KBM-7 (cell line): ENCODE measurements at regions not wholly inside any gene's neighbourhood (a gene's known extent, or its start where the extent isn't known, plus 50 kb on each side); places are given as distances from the start of the nearest gene placed in this dataset.

Experiments used
- DNase-seq: peaks from one replicate; pipeline ENCODE4 v3.0.0-alpha.2; 2015
- in situ Hi-C: fragments of 300-500 bp; cut with MboI; formaldehyde crosslinking; loops from 2 replicates; pipeline ENCODE4 v1.14.3; 2020; ENCODE audit warnings: low sequenced_read_pairs, low pct_unique_long_range_greater_than_20kb, mixed read lengths

DNA sequence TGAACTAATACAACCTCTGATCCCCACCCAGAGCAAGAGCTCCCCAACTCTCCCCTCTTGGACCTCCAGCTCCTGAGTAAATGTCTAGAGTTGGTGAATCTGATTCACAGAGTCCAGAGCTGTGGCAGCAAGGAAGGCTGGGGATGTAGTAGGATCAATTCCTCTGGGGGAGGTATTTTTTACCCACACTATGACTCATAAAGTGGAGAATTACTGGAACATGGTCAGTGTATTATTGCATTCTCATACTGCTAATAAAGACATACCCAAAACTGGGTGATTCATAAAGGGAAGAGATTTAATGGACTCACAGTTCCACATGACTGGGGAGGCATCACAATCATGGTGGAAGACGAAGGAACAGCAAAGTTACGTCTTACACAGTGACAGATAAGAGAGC, 496.7 kb downstream of the EFNB2 start:
- DNase-seq: no peak
- in situ Hi-C loops: no loop called here

DNA sequence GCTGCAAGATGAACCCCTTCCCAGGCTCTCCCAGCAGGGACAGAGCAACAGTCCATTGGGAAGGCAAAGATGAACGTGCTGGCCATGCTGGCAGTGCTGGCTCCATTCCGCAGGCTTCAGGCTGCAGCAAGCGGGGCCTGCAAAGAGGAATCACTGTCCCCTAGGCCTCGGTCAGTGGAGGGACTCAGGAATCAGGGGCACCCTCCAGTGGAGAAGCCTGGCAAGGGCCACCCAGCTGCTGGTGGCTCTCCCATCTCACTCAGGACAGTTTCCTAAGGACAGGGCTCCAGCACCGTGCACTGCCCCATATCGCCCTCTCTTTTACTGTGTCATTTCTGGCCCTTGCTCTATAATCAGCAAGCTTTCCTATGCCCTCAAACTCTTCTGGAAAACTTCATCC, 498.6 kb downstream of the EFNB2 start:
- in situ Hi-C loops: no loop called here
- DNase-seq: no peak

GRCh38 chr13:106034201-106034600, 501.3 kb downstream of the EFNB2 start:
- in situ Hi-C loops: no loop called here
- no peak for DNase-seq

- no peak for DNase-seq
- in situ Hi-C loops: no loop called here
Measured at GRCh38 chr13:106033659-106034058, 501.8 kb downstream of the EFNB2 start.

DNA sequence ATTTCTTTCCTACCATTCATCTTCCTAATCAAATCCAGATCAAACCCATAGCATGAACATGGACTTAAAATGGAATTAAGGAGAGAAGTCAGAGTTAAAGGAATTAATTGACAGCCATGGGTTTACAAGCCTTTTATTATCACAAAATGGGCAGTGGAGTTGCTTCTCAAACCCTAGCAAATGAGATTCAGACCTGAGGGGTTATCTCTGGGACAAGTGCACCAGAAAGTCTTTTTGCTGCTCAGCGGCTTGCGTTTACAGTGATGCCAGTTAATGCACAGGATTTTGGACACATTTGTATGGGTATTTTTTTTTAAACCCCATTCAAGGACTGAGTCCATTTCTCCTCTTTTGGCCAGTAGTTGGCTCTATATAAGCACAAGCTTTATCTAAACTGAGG, 503.0 kb downstream of the EFNB2 start:
- in situ Hi-C loops: no loop called here
- no peak for DNase-seq

DNA sequence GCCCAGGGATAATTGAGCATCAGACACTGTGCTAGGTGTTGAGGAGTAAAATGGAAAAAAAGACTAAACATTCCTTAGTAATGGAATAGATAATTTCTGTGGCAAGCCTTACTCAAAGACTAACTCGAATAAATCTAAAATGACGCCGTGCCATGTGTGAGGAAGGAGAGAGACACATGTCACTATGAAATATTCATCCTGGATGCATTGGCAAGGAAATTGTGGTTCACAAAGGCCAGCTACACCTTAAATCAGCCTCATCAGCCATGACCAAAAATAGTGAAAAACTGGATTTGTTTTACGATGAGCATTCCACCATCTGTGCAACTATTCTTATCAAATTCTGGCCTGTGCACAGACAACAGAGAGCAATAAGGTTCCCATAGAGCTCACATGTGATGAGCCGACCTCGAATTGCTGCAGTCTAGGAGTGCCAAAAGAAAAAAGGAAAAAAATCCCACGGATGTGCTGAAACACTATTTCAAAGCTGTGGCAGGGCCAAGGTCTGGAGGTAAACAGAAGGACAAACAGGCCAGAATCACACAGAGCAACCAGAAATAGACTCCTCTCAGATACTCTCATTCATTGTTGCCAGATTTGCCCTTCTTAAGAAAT, 505.7 kb downstream of the EFNB2 start:
- in situ Hi-C loops: no loop called here
- no peak for DNase-seq

GRCh38 chr13:106028911-106029310, 506.6 kb downstream of the EFNB2 start:
- DNase-seq: no peak
- in situ Hi-C loops: no loop called here

- DNase-seq: no peak
- in situ Hi-C loops: no loop called here
Measured at GRCh38 chr13:106011600-106011999, 523.9 kb downstream of the EFNB2 start.

GRCh38 chr13:106010836-106011235, 524.6 kb downstream of the EFNB2 start:
- in situ Hi-C loops: no loop called here
- DNase-seq: no peak

- in situ Hi-C loops: no loop called here
- no peak for DNase-seq
Measured at GRCh38 chr13:106008540-106008939, 526.9 kb downstream of the EFNB2 start.

DNA sequence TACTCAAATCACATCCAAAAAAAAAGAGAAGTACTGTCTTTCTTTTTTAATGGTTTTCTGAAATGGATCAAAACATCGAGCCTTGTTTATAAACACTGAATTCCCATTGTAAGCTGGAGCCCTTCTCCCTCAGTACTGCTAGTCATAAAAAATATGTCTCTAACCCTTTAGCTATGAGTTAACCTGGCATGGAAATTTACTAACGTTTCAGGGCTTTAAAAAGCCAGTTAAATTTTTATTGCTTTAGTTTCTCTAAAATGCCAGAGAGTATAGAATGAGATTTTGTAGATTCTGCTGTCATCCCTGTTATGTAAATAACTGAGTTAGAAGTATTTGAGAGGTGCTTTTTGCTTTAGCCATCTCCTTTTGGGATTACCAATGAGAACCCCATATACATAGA, 528.3 kb downstream of the EFNB2 start:
- no peak for DNase-seq
- in situ Hi-C loops: no loop called here

DNA sequence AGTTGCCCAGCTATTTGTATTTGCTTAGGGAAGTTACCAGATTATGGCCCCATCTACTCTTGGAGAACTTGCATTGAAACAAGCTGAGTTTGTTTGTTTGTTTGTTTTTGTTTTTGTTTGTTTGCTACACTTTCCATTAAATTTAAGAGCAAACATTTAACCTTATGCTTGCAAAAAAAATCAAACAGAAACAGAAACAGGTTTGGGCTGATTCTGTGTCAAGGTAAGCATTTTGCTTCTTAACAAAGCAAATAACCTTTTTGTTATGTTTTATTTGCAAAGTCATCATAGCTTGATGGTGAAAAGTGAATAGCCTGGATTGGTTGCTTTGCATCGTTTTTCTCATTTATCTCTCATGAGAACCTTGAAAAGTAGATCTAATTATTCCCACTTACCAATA, 531.8 kb downstream of the EFNB2 start:
- no peak for DNase-seq
- in situ Hi-C loops: no loop called here

DNA sequence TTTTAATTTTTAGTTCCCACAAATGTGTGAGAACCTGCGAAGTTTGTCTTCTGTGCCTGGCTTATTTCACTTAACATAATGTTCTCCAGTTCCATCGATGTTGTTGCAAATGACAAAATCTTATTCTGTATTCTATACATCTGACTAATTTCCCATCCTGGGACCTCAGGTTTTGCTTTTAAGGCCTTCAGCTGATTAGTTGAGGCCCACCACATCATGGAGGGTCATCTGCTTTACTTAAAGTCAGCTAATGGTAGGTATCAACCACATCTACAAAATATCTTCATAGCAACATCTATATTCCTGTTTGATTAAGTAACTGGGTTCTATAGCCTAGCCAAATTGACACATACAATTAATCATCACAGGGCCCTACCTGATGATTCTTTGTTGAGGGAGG, 534.0 kb downstream of the EFNB2 start:
- DNase-seq: no peak

GRCh38 chr13:105997581-105998550, 537.6 kb downstream of the EFNB2 start:
- DNase-seq: no peak
- in situ Hi-C loops: no loop called here

More for the DNA sequence above, 534.0 kb downstream of the EFNB2 start:
- in situ Hi-C loops: no loop called here

DNA sequence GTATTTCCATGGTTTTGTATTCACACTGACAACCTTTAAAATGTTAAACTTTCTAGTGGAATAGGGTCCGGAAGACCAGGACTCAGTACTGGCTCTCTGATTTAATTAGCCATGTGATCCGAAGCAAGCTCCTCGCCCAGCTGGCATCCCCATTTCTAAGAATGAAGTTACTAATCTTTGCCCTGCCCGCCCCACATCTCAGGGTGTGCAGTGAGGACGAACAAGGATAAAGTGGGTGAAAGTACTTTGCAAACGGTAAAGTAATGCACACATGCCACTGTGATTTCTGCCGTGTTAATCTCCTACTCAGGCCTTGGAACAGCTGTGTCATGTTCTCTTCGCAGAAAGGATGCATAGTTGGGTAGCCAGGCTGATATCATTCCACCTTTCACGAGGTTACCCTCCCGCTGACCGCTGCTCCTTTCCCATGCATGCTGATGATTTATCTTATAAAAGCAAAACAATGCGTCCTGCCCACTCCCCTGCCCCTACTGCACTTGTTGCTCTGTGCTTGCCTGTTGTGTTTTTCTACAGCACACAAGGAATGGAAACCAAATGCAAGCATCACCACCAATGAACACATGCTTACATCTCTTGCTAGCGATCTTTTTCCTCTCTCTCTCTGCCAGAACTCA, 539.0 kb downstream of the EFNB2 start:
- no peak for DNase-seq
- in situ Hi-C loops: no loop called here

- in situ Hi-C loops: no loop called here
- no peak for DNase-seq
Measured at GRCh38 chr13:105994340-105994739, 541.1 kb downstream of the EFNB2 start.

DNA sequence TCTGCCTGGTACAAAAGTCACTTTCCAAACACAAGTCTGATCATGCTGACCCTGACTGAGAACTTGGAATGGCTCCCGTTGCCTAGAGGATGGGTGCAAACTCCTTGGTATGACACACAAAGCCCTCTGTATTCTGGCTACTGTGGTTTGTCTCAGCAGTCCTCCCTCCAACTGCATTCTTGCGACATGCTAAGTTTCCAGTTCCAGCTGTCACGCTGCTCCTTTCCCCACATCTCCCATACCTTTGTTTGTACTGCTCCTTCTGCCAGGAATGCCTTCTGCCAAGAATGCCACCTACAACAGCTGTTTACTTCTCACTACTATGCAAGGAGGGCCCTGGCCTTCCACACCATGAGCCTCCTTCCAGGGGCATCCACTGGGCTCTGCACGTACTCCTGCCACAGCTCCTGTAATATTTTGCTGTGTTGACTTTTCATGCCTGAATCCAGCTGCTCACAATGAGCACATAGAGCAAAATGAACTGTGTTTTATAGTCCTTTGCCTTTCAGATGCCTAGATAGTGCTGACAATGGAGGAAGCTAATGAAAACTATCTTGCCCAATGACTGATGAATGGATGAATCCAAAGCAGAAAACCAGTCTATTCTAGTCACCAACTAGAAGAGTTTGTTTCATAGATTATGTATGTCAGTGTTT, 543.7 kb downstream of the EFNB2 start:
- no peak for DNase-seq
- in situ Hi-C loops: no loop called here

GRCh38 chr13:105991131-105991530, 544.3 kb downstream of the EFNB2 start:
- in situ Hi-C loops: no loop called here
- no peak for DNase-seq

GRCh38 chr13:105990256-105990958, 545.1 kb downstream of the EFNB2 start:
- DNase-seq: no peak
- in situ Hi-C loops: no loop called here
